ENCODE measurements at regions not wholly inside any gene's neighbourhood (a gene's known extent, or its start where the extent isn't known, plus 50 kb on each side); places are given as distances from the start of the nearest gene placed in this dataset.

DNA sequence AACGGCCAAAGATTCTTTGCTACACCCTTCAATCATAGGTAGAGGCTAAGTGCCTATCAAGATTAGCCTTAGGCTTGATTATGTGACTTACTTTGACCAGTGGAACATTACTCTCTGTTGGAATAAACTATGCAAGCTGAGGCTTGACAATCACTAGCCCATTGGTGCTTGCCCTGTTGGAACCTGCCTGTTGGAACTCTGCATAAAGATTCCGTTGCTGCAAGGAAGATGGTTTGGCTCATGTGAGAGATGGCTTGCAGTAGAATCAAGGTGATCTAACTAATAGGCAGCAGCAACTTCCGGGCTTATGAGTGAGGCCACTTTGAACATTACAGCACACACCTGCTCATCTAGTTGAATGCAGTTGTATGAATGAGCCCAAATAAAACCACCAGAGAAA is 227.7 kb upstream of the TSHZ2 start:
- no peak for TF ChIP-seq CTCF (CRISPR knock-in tag; IDR thresholded peaks at IDR 0.05)
- no peak for TF ChIP-seq ELF1 (CRISPR knock-in tag; IDR thresholded peaks at IDR 0.05)
- TF ChIP-seq, protein P1, sequence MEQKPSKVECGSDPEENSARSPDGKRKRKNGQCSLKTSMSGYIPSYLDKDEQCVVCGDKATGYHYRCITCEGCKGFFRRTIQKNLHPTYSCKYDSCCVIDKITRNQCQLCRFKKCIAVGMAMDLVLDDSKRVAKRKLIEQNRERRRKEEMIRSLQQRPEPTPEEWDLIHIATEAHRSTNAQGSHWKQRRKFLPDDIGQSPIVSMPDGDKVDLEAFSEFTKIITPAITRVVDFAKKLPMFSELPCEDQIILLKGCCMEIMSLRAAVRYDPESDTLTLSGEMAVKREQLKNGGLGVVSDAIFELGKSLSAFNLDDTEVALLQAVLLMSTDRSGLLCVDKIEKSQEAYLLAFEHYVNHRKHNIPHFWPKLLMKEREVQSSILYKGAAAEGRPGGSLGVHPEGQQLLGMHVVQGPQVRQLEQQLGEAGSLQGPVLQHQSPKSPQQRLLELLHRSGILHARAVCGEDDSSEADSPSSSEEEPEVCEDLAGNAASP (CRISPR knock-in tag; IDR thresholded peaks at IDR 0.05; ENCODE audit: borderline replicate concordance) = no peak
- TF ChIP-seq ZNF747 (CRISPR knock-in tag; IDR thresholded peaks at IDR 0.05; ENCODE audit: borderline replicate concordance) = no peak
- TF ChIP-seq CHD2 (IDR thresholded peaks at IDR 0.05; ENCODE audit: low read depth, low read length) = no peak
- TF ChIP-seq ZFP41 (CRISPR knock-in tag; IDR thresholded peaks at IDR 0.05; ENCODE audit: borderline replicate concordance) = no peak
- TF ChIP-seq, protein P2, sequence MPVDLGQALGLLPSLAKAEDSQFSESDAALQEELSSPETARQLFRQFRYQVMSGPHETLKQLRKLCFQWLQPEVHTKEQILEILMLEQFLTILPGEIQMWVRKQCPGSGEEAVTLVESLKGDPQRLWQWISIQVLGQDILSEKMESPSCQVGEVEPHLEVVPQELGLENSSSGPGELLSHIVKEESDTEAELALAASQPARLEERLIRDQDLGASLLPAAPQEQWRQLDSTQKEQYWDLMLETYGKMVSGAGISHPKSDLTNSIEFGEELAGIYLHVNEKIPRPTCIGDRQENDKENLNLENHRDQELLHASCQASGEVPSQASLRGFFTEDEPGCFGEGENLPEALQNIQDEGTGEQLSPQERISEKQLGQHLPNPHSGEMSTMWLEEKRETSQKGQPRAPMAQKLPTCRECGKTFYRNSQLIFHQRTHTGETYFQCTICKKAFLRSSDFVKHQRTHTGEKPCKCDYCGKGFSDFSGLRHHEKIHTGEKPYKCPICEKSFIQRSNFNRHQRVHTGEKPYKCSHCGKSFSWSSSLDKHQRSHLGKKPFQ (CRISPR knock-in tag; IDR thresholded peaks at IDR 0.05; ENCODE audit: insufficient replicate concordance) = no peak
- TF ChIP-seq EZH2 (conservative IDR thresholded peaks at IDR 0.05; ENCODE audit: low read depth, low read length) = no peak
- TF ChIP-seq, protein P3, sequence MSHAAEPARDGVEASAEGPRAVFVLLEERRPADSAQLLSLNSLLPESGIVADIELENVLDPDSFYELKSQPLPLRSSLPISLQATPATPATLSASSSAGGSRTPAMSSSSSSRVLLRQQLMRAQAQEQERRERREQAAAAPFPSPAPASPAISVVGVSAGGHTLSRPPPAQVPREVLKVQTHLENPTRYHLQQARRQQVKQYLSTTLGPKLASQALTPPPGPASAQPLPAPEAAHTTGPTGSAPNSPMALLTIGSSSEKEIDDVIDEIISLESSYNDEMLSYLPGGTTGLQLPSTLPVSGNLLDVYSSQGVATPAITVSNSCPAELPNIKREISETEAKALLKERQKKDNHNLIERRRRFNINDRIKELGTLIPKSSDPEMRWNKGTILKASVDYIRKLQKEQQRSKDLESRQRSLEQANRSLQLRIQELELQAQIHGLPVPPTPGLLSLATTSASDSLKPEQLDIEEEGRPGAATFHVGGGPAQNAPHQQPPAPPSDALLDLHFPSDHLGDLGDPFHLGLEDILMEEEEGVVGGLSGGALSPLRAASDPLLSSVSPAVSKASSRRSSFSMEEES (CRISPR knock-in tag; IDR thresholded peaks at IDR 0.05) = no peak
- TF ChIP-seq, protein P4, sequence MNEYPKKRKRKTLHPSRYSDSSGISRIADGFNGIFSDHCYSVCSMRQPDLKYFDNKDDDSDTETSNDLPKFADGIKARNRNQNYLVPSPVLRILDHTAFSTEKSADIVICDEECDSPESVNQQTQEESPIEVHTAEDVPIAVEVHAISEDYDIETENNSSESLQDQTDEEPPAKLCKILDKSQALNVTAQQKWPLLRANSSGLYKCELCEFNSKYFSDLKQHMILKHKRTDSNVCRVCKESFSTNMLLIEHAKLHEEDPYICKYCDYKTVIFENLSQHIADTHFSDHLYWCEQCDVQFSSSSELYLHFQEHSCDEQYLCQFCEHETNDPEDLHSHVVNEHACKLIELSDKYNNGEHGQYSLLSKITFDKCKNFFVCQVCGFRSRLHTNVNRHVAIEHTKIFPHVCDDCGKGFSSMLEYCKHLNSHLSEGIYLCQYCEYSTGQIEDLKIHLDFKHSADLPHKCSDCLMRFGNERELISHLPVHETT (CRISPR knock-in tag; conservative IDR thresholded peaks at IDR 0.05) = no peak
